Lower lobe of right lung (tissue), 2 donors: ENCODE measurements at regions not wholly inside any gene's neighbourhood (a gene's known extent, or its start where the extent isn't known, plus 50 kb on each side); places are given as distances from the start of the nearest gene placed in this dataset.

Source experiments
- ATAC-seq, 2 donors: fragments of 200-7000 bp; cut with Tn5 transposase; one replicate each; pipeline ENCODE4 v1.9.1; 2020 to 2022; ENCODE audit warnings: mild to moderate bottlenecking in 2 of 2, moderate library complexity in 2 of 2
- DNase-seq: peaks from one replicate; pipeline ENCODE4 v3.0.0-alpha.2; 2020
- H3K27ac ChIP-seq: fragments of 200-600 bp; one replicate; pipeline ENCODE4 v1.8.0; 2022
- H3K27me3 ChIP-seq: fragments of 200-600 bp; one replicate; pipeline ENCODE4 v1.8.0; 2022; ENCODE audit warnings: low read depth
- H3K36me3 ChIP-seq: fragments of 200-600 bp; one replicate; pipeline ENCODE4 v1.8.0; 2022; ENCODE audit warnings: mild to moderate bottlenecking
- H3K4me1 ChIP-seq: fragments of 200-600 bp; one replicate; pipeline ENCODE4 v1.8.0; 2022
- H3K4me3 ChIP-seq: fragments of 200-600 bp; one replicate; pipeline ENCODE4 v1.8.0; 2022; ENCODE audit warnings: mild to moderate bottlenecking
- H3K9me3 ChIP-seq: fragments of 200-600 bp; one replicate; pipeline ENCODE4 v1.8.0; 2022
- intact Hi-C: fragments of 100-400 bp; cut with DNase I; formaldehyde crosslinking; loops from one replicate; pipeline ENCODE4 v1.11.0; 2022
- TF ChIP-seq, protein P1 (sequence below): fragments of 200-600 bp; IDR thresholded peaks from one replicate; pipeline ENCODE4 v1.8.0; 2022; ENCODE audit warnings: antibody characterized with exemption, mild to moderate bottlenecking
- donor health status: DM: no; HTN: yes; CAD: no; lungs with severe emphysema.

DNA sequence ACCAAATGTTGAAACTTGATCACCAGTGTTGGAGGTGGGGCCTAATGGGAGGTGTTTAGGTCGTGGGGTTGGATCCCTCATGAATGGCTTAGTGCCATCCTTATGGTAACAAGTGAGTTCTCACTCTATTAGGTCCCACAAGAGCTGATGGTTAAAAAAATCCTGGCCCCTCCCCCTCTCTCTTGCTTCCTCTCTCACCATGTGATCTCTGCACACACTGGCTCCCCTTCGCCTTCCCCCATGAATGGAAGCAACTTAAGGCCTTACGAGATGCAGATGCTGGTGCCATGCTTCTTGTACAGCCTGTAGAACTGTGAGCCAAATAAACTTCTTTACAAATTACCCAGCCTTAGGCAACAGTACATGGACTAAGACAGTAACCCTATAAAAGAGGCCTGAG lies 62.7 kb downstream of the PPP1R3C start:
- TF ChIP-seq, protein P1, sequence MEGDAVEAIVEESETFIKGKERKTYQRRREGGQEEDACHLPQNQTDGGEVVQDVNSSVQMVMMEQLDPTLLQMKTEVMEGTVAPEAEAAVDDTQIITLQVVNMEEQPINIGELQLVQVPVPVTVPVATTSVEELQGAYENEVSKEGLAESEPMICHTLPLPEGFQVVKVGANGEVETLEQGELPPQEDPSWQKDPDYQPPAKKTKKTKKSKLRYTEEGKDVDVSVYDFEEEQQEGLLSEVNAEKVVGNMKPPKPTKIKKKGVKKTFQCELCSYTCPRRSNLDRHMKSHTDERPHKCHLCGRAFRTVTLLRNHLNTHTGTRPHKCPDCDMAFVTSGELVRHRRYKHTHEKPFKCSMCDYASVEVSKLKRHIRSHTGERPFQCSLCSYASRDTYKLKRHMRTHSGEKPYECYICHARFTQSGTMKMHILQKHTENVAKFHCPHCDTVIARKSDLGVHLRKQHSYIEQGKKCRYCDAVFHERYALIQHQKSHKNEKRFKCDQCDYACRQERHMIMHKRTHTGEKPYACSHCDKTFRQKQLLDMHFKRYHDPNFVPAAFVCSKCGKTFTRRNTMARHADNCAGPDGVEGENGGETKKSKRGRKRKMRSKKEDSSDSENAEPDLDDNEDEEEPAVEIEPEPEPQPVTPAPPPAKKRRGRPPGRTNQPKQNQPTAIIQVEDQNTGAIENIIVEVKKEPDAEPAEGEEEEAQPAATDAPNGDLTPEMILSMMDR: no peak
- intact Hi-C loops: no loop called here
- no peak for ATAC-seq

DNA sequence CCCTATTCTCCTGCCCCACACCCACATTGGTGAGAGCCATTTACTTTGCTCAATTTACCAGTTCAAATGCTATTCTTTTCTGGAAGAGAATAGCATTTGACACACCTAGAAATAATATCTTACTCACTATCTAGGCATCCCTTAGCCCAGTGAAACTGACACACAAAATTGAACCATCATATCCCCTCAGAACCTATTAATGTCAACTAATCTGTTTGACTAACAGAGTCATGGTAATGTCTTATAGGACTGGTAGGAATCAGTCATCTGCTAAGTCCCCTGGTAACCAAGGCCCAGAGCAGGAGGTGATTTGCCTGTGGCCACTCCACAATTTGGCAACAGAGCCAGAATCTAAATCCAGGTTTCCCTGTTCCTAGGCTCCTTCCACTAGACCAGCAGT lies 63.3 kb downstream of the PPP1R3C start:
- H3K27ac ChIP-seq: no peak overlapping the region
- no peaks in the 10 kb centered on the region for H3K27me3 ChIP-seq
- no peak overlapping the region for H3K4me3 ChIP-seq
- intact Hi-C loops: no loop called here
- TF ChIP-seq, protein P1: no peak
- ATAC-seq: no peak
- no peaks in the 10 kb centered on the region for H3K9me3 ChIP-seq
- no peaks in the 10 kb centered on the region for H3K4me1 ChIP-seq
- no peaks in the 10 kb centered on the region for H3K36me3 ChIP-seq
- DNase-seq: no peak

More for the DNA sequence above, 62.7 kb downstream of the PPP1R3C start:
- DNase-seq: no peak
- Histone ChIP-seq H3K9me3 (no peaks in the 10 kb centered on the region), H3K27ac (no peak overlapping the region), H3K4me1 (no peaks in the 10 kb centered on the region), H3K4me3 (no peak overlapping the region), H3K27me3 (no peaks in the 10 kb centered on the region), H3K36me3 (no peaks in the 10 kb centered on the region)

DNA sequence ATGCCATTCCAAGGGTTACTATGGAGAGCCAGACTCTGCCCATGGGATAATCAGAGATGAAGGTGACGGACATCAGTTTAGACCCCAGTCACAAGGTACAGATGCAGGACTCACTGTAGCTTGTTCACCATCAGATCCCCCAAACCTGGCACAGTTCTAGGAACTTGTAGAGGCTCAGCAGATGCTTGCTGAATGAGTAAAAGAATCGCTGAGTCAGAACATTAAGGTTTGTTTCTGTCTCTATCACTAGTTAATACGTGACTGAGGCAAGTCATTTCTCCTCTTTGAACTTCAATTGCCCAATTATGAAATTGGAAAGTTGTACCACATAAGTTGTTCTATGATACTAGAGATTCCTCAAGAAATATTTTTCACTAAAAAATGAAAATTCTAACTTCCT lies 65.1 kb downstream of the PPP1R3C start:
- ATAC-seq (no peak), DNase-seq (no peak)
- TF ChIP-seq, protein P1: no peak
- H3K27me3 ChIP-seq: no peaks in the 10 kb centered on the region
- intact Hi-C loops: no loop called here
- H3K9me3 ChIP-seq: no peaks in the 10 kb centered on the region
- no peaks in the 10 kb centered on the region for H3K36me3 ChIP-seq
- H3K4me1 ChIP-seq: no peaks in the 10 kb centered on the region
- no peak overlapping the region for H3K4me3 ChIP-seq
- no peak overlapping the region for H3K27ac ChIP-seq

DNA sequence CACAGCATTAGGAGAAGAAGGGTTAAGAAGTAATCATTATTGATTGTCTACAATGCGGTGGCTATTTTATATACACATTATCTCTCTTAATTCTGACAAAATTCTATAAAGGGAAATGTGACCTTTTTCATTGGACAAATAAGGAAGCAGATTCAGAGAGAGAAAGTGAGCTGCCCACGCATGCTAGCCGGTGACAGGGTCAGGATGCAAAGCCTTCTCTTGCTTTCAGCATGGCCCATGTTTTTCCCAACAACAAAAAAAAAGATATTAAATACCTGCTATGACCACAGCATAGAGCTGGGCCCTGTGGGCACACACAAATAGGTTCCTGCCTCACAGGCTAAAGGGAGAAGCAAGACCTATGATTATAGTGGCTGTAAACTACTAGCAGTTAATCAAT lies 66.8 kb downstream of the PPP1R3C start:
- TF ChIP-seq, protein P1: no peak
- intact Hi-C loops: no loop called here
- Histone ChIP-seq H3K27ac (no peak overlapping the region), H3K4me1 (no peaks in the 10 kb centered on the region), H3K4me3 (no peak overlapping the region), H3K9me3 (no peaks in the 10 kb centered on the region), H3K27me3 (no peaks in the 10 kb centered on the region), H3K36me3 (no peaks in the 10 kb centered on the region)
- ATAC-seq (no peak), DNase-seq (no peak)

DNA sequence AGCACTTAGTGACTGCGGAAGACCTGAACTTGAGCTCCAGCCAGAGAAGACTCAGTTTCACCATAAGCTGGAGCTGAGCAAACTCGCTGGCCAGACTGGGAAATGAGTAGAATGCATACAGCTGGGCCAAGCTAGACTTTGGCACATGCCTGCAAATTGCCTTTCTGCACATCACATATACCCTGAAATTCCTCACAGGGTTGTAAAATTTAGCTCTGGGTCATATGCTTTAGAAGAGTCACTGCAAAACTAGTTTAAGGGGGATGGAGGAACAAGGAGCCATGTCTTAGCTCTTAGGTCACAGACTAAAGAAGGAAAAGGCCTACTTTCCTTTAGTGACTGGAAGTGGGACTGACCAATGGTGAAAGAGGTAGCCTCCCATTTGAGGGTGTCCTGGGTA lies 67.6 kb downstream of the PPP1R3C start:
- TF ChIP-seq, protein P1: no peak
- no peak overlapping the region for H3K4me3 ChIP-seq
- no peaks in the 10 kb centered on the region for H3K36me3 ChIP-seq
- H3K27ac ChIP-seq: no peak overlapping the region
- no peaks in the 10 kb centered on the region for H3K4me1 ChIP-seq
- DNase-seq (no peak), ATAC-seq (no peak)
- H3K27me3 ChIP-seq: no peaks in the 10 kb centered on the region
- intact Hi-C loops: no loop called here
- no peaks in the 10 kb centered on the region for H3K9me3 ChIP-seq

DNA sequence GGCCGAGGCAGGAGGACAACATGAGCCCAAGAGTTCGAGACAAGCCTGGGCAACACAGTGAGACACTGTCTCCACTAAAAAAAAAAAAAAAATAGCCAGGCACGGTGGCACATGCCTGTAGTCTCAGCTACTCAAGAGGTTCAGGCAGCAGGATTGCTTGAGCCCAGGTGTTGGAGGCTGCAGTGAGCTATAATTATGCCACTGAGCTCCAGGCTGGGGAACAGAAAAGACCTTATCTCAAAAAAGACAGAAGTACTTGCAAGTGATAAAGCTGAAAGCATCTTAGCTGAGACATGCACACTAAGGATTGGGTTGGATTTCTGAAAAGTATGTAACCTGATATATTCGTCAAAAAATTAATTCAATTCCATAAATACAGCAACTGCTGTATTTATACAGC lies 68.4 kb downstream of the PPP1R3C start:
- TF ChIP-seq, protein P1: no peak
- Histone ChIP-seq H3K36me3 (no peaks in the 10 kb centered on the region), H3K27me3 (no peaks in the 10 kb centered on the region), H3K27ac (no peak overlapping the region), H3K4me3 (no peak overlapping the region), H3K9me3 (no peaks in the 10 kb centered on the region), H3K4me1 (no peaks in the 10 kb centered on the region)
- intact Hi-C loops: no loop called here
- no peak for DNase-seq
- no peak for ATAC-seq
